Stimulated activated CD8-positive, alpha-beta memory T cell treated with anti-CD3 and anti-CD28 coated beads, Interleukin-12 subunit alpha, Interleukin-12 subunit beta, amount 100 ng/mL, for 4 hours (primary cell): ENCODE measurements at regions not wholly inside any gene's neighbourhood (a gene's known extent, or its start where the extent isn't known, plus 50 kb on each side); places are given as distances from the start of the nearest gene placed in this dataset.

Source experiments
- DNase-seq: peaks from one replicate; pipeline ENCODE4 v3.0.0-alpha.2; 2020; ENCODE audit warnings: low read depth

- no peak for DNase-seq
Observed at GRCh38 chr2:100627330-100628300, 64.8 kb downstream of the PDCL3 start.

GRCh38 chr2:100628506-100628905, 65.7 kb downstream of the PDCL3 start:
- no peak for DNase-seq

- no peak for DNase-seq
Observed at GRCh38 chr2:100629309-100629708, 66.5 kb downstream of the PDCL3 start.

- no peak for DNase-seq
Observed at GRCh38 chr2:100630473-100630977, 67.7 kb downstream of the PDCL3 start.

- DNase-seq, result no peak
Observed at GRCh38 chr2:100632037-100632436, 69.2 kb downstream of the PDCL3 start.

- DNase-seq, result no peak
Observed at GRCh38 chr2:100632759-100633158, 70.0 kb downstream of the PDCL3 start.

- DNase-seq, result no peak
Observed at GRCh38 chr2:100639588-100640390, 77.0 kb downstream of the PDCL3 start.

- DNase-seq, result no peak
Observed at GRCh38 chr2:100640431-100641124, 77.8 kb downstream of the PDCL3 start.

GRCh38 chr2:100641125-100641435, 78.3 kb downstream of the PDCL3 start:
- no peak for DNase-seq

- no peak for DNase-seq
Observed at GRCh38 chr2:100642425-100642824, 79.6 kb downstream of the PDCL3 start.

- no peak for DNase-seq
Observed at GRCh38 chr2:100643467-100643866, 80.7 kb downstream of the PDCL3 start.

GRCh38 chr2:100643906-100644501, 81.2 kb downstream of the PDCL3 start:
- DNase-seq, result no peak

GRCh38 chr2:100645695-100646429, 83.1 kb downstream of the PDCL3 start:
- no peak for DNase-seq

- DNase-seq, result no peak
Observed at GRCh38 chr2:100647709-100648108, 84.9 kb downstream of the PDCL3 start.

GRCh38 chr2:100650151-100650550, 87.4 kb downstream of the PDCL3 start:
- no peak for DNase-seq

GRCh38 chr2:100653449-100654035, 90.7 kb downstream of the PDCL3 start:
- no peak for DNase-seq

GRCh38 chr2:100654611-100655010, 91.8 kb downstream of the PDCL3 start:
- no peak for DNase-seq

- no peak for DNase-seq
Observed at GRCh38 chr2:100655446-100655845, 92.7 kb downstream of the PDCL3 start.

GRCh38 chr2:100655936-100656534, 93.2 kb downstream of the PDCL3 start:
- DNase-seq, result no peak

GRCh38 chr2:100658017-100658416, 95.2 kb downstream of the PDCL3 start:
- DNase-seq, result no peak
